Endothelial cell (in vitro differentiated cells): ENCODE measurements at regions not wholly inside any gene's neighbourhood (a gene's known extent, or its start where the extent isn't known, plus 50 kb on each side); places are given as distances from the start of the nearest gene placed in this dataset.

Experiments used
- DNase-seq: peaks from one replicate; pipeline ENCODE4 v3.0.0; 2021; ENCODE audit warnings: low spot score
- H3K27ac Mint-ChIP-seq: one replicate; pipeline ENCODE4 v1.8.0; 2021; ENCODE audit warnings: mixed read lengths, inconsistent platforms; ENCODE audit not compliant: unreplicated experiment
- H3K27me3 Mint-ChIP-seq: one replicate; pipeline ENCODE4 v1.8.0; 2021; ENCODE audit warnings: mild to moderate bottlenecking, moderate library complexity, mixed read lengths, inconsistent platforms; ENCODE audit not compliant: unreplicated experiment
- H3K36me3 Mint-ChIP-seq: one replicate; pipeline ENCODE4 v1.8.0; 2021; ENCODE audit warnings: mild to moderate bottlenecking, low read depth, mixed read lengths, inconsistent platforms; ENCODE audit not compliant: unreplicated experiment
- H3K4me1 Mint-ChIP-seq: one replicate; pipeline ENCODE4 v1.8.0; 2021; ENCODE audit warnings: mild to moderate bottlenecking, mixed read lengths, inconsistent platforms; ENCODE audit not compliant: unreplicated experiment
- H3K4me3 Mint-ChIP-seq: one replicate; pipeline ENCODE4 v1.8.0; 2021; ENCODE audit warnings: mild to moderate bottlenecking, mixed read lengths, inconsistent platforms; ENCODE audit not compliant: unreplicated experiment
- H3K9me3 Mint-ChIP-seq: one replicate; pipeline ENCODE4 v1.8.0; 2021; ENCODE audit warnings: mixed read lengths, inconsistent platforms; ENCODE audit not compliant: unreplicated experiment
- CTCF ChIP-seq: fragments of 200-600 bp; sonication (generic); IDR thresholded peaks from one replicate; pipeline ENCODE4 v1.5.0; 2021; ENCODE audit warnings: antibody characterized with exemption; ENCODE audit not compliant: unreplicated experiment

GRCh38 chr2:7584017-7584416 is 666.8 kb downstream of the RNF144A start:
- DNase-seq, result no peak
- Mint-ChIP-seq H3K36me3 (no peaks in the 10 kb centered on the region), H3K27ac (no peak overlapping the region), H3K27me3 (no peaks in the 10 kb centered on the region), H3K9me3 (no peaks in the 10 kb centered on the region), H3K4me3 (no peak overlapping the region), H3K4me1 (no peaks in the 10 kb centered on the region)
- no peak for TF ChIP-seq CTCF

GRCh38 chr2:7586898-7587297 is 669.7 kb downstream of the RNF144A start:
- Mint-ChIP-seq H3K4me3 (no peak overlapping the region), H3K27ac (no peak overlapping the region), H3K4me1 (no peaks in the 10 kb centered on the region), H3K27me3 (no peaks in the 10 kb centered on the region), H3K36me3 (no peaks in the 10 kb centered on the region), H3K9me3 (no peaks in the 10 kb centered on the region)
- no peak for DNase-seq
- no peak for TF ChIP-seq CTCF

- Mint-ChIP-seq H3K36me3 (no peaks in the 10 kb centered on the region), H3K27ac (no peak overlapping the region), H3K4me3 (no peak overlapping the region), H3K9me3 (no peaks in the 10 kb centered on the region), H3K4me1 (no peaks in the 10 kb centered on the region), H3K27me3 (no peaks in the 10 kb centered on the region)
- TF ChIP-seq CTCF, result no peak
- no peak for DNase-seq
These were observed 671.1 kb downstream of the RNF144A start for GRCh38 chr2:7588295-7588694.

GRCh38 chr2:7592618-7593140 is 675.5 kb downstream of the RNF144A start:
- Mint-ChIP-seq H3K9me3 (no peaks in the 10 kb centered on the region), H3K36me3 (no peaks in the 10 kb centered on the region), H3K27ac (no peak overlapping the region), H3K4me3 (no peak overlapping the region), H3K27me3 (no peaks in the 10 kb centered on the region), H3K4me1 (no peaks in the 10 kb centered on the region)
- no peak for TF ChIP-seq CTCF
- no peak for DNase-seq

- H3K27ac Mint-ChIP-seq, result no peak overlapping the region
- no peaks in the 10 kb centered on the region for H3K9me3 Mint-ChIP-seq
- TF ChIP-seq CTCF, result no peak
- no peaks in the 10 kb centered on the region for H3K36me3 Mint-ChIP-seq
- H3K4me3 Mint-ChIP-seq, result no peak overlapping the region
- no peaks in the 10 kb centered on the region for H3K27me3 Mint-ChIP-seq
- H3K4me1 Mint-ChIP-seq, result no peaks in the 10 kb centered on the region
- no peak for DNase-seq
These were observed 676.1 kb downstream of the RNF144A start for GRCh38 chr2:7593360-7593759.
